GM21825 (cell line): ENCODE measurements at regions not wholly inside any gene's neighbourhood (a gene's known extent, or its start where the extent isn't known, plus 50 kb on each side); places are given as distances from the start of the nearest gene placed in this dataset.
"Not testable (repeated sequence)": the region's sequence is repeated elsewhere in the genome, so short reads cannot be mapped to it uniquely, and the experiment has no call there.

Source experiments
- ATAC-seq: cut with Tn5 transposase; IDR thresholded peaks from one replicate; pipeline ENCODE4 v1.9.1; 2021; ENCODE audit warnings: mild to moderate bottlenecking, moderate library complexity; ENCODE audit not compliant: unreplicated experiment

DNA sequence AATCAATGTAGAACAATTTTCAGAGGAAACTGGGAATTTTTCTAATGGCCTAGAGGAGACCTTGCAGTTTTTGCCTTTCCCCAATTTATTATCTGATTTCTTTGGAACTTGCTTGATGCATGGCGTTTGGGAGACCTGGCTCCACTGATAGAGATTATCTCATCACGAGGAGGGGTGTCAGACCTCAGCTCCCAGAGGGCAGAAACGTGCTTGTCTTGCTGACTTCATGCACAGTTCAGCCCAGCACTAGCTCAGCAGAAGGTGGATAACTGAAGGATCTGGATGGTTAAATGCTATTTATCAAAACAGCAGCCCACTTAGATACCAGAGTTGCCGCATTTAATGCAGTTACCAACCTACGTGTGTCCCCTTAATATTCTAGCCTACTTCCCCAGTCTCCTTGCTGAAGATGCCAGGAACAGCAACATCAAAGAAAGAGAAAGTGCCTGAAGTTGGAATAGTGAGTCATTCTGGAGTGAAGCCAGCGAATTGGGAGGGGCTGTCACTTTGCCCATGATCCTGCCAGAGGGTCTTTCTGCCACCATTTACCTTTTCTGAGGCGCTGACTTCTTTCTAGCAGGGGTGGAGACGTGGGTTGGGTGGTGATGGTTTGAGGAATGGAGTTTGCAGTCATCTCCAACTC lies 133.5 kb upstream of the CADM1 start:
- ATAC-seq: no peak

DNA sequence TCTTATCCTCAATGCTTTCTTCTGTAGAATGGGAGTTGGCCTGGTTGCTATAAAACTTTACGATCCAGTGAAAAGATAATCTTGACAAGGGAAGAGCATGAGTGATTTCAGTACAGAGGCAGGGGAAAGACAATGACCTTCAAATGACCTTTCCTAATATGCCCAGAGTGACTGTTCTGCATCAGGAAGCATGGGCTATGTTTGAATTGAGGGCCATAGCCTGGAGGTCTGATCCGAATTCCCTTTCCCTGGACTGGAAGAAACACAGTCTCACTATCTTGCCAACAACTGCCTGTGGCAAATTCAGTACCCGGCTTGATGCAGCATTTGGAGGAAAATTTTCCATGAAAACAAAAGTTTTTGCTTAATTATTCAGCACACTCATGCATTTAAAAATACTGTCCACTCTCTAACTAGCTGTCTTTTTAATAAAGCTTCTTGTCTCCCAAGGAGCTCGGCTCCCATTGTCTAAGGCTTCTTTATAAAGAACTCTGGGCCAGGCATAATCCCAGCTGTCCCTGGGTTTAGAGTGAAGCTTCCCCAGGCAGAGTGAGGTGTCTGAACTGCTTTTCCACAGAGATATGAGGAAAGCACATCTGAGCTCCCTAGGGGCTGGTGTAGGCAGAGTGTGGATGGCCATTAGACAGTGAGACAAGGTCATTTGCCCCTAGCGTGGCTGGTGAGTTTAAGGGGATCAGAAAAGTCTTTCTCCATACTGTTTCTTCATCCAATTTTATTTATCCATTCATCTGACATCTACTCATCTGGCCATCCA lies 132.7 kb upstream of the CADM1 start:
- no peak for ATAC-seq

DNA sequence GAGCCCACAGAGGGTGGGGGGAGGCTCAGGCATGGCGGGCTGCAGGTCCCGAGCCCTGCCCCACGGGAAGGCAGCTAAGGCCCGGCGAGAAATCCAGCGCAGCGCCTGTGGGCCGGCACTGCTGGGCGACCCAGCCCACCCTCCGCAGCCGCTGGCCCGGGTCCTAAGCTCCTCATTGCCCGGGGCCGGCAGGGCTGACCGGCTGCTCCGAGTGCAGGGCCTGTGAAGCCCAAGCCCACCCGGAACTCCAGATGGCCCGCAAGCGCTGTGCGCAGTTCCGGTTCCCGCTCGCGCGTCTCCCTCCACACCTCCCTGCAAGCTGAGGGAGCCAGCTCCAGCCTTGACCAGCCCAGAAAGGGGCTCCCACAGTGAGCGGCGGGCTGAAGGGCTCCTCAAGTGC lies 129.8 kb upstream of the CADM1 start:
- not testable (repeated sequence) for ATAC-seq

DNA sequence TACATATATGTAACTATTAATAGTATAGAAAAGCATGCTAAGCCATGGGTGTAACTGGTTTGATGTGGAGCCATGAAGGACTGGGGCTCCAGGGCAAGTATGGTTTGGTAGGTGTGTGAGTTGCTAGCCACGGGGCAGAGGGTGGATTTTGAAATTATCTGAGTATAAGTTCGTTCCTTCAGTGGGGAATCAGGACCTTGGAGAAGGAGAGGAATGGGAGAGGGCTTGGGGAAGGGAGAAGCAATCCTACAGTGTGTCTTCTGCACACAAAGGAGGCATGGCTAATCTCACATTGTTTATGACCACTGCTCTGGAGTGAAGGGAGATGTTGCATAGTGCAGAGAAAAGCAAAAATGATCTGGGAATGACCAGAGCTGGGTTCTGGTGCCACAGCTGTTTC lies 127.8 kb upstream of the CADM1 start:
- ATAC-seq: no peak

DNA sequence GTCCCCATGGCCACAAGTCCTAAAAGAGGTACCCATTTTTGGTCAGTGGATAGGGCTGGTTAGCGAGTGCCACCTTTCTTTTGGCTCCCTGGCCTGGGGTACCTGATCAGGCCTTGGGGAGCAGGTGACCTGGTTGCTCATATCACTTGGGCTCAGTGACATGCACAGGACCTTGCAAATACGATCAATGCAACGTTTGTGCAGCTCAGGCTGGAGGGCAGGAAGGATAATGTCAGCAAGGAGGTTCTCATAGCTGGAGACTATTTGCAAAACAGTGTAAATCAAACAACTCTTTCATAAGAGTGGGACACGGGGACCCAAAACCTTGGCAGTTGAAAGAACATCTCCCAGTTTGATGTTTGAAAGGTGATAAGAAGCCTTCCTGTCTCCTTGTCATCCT lies 127.4 kb upstream of the CADM1 start:
- no peak for ATAC-seq

DNA sequence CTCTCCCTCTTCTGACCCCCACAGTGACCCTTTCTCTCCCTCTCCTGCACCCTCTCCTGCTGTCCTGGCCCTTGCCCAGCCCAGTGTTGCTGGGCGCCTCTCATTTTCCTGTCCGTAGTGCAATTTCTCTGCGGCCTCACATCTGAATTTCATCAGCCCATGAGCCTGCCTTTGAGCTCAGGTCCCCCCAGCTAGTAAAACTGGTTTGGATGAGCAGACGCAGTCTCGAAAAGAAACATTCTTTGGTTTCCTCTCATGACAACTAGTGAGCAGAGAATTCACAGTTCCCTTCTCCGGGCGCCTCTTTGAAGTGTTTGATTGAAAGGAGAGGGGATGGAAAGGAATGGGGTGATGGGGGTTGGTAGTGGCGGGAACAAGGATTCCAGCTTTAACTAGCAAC lies 126.0 kb upstream of the CADM1 start:
- no peak for ATAC-seq

DNA sequence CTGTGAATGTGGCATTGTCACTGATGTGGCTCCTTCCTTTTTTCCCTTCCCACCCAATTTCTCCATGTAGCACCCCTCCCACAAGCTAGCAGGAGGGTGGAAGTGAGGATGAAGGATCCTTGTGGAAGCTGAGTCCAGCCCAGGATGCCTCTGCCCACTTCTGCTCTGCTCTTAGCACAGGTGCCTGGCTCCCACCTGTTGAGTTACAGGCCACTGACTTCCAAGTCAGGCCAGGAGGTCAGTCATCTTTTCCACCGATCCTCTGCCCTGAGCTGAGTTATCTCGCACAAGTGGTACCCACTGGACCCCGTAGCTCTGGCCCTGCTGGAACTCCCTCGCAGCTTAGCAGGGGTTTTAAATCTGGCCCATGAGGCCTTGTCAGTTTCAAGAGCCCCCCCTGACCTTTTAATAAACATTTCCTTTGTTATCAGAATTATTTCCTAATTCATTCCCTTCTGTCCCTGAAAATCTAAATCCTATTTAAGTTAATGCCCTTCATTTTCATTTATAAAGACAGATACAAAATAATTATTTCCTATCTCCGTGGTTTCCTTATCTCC lies 125.3 kb upstream of the CADM1 start:
- ATAC-seq: no peak

DNA sequence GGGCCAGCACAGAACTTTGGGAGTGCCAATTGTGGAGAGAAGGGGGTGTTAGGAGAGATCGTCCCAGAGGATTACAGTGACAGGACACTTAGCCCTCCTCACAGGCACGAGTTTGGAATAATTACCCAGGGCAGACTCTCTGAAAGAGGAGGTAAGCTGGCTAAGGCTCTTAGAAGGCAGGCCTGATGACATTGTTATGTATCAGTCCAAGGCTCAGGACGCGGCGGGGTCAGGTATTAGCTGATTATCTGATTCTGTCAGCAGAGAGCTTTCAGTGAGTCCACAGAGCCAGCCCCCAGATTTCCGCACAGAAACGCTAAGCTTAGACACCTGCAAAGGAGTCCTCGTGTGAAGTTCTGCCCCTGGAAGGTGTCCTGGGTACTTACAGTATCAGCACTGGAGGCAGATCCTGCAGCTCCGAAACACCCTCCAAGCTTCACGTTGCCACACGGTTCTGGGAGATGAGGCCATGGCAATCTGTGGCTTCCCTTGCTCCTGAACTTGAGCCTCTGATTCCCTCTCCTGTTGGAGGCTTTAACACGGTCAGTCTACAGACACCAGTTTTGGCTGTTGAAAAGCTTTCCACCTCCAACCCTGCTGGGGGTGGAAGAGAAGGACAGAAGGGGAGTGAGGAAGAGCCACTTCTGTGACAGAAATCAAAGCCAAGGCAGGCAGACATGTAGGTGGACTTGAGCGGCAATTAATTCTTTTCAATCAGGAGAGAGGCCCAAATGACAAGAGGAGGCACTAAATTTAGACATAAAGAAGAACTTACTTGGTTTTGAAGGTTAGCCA lies 123.6 kb upstream of the CADM1 start:
- ATAC-seq: no peak

DNA sequence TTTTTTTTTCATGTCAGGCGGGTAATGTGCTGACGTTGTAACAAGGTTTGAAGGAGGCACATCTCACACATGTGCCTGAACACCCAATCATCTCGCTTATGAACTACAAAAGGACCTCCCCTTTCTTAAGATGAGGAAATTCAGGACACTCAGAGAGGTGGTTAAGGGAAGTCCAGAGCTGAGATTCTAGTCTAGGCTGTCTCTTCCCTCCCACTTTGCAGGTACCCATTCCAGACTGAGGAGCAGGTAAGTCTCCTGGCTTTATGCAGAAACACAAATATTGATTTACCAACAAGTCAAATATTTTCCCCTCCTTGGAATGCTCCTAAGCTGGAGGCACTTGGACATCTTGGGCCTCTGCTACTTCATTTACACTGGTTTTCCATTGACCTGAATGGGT lies 122.9 kb upstream of the CADM1 start:
- no peak for ATAC-seq

DNA sequence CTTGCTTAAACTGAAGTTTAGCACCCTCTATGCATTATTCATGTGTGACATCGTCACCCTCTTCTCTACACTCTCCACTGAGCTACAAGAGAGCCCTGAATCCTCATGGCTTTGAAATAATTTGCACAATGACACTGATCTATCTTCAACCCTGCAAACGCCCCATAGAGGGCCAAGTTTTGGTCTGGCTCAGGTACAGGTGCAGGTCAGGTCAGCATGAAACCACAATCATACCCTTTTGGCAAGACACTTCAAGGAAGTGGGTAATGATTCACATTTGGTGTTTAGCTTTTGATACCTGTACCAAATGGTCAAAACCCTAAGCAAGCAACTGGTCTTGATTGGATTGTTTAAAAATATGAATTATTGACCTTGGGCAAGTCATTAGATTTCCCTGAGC lies 122.2 kb upstream of the CADM1 start:
- no peak for ATAC-seq

DNA sequence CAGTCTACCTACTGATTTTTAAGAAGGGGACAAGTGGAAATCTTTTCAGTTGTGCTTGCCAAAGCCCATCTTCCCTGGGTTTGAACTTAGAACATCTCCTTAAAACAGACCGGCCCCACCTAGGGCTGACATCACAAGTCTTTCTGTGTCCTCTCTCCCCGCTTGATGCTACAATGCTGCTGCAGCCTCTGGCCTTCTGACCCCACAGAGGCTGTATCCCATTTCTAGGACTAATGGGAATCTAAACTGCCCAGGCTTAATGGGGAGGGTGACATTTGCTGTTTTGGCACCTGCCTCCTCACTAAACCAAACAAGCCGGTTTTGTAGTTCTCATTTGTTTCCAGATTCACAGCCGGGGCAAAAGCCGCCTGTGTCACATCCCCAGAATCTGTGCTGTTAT lies 121.3 kb upstream of the CADM1 start:
- ATAC-seq: no peak

DNA sequence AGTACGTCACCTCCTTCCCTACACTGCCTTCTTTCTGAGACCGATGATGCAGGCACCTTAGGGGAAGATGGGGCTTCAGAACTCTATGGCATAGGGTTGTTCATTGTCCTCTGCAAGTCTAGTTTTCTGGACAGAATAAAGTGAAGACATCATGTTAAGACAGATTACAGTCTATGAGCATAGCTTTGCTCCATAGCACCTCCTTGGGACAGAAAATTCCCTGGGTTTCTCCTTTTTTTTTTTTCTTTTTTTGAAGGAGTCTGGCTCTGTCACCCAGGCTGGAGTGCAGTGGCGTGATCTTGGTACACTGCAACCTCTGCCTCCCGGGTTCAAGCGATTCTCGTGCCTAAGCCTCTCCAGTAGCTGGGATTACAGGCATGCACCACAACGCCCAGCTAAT lies 119.8 kb upstream of the CADM1 start:
- no peak for ATAC-seq

DNA sequence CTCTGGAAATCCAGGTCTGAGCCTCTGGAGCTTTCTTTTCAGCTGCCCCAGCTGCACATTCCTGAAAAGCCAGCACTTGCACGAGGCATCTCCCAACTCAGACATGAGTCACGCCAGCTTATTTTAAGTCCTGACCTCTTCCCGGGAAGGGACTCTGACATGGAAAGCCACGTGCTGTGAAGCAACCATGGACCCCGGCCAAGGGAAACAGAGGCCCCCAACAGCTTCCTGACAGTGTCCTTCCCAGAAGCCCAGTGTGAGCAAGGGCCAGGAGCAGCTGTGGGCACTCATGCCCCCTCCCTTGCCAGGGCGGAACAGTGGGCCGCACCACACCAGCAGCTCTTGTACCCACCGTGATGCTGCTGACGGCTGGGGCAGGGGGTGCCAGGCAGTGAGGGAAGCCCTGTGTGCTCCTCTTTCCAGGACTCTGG lies 118.8 kb upstream of the CADM1 start:
- no peak for ATAC-seq

DNA sequence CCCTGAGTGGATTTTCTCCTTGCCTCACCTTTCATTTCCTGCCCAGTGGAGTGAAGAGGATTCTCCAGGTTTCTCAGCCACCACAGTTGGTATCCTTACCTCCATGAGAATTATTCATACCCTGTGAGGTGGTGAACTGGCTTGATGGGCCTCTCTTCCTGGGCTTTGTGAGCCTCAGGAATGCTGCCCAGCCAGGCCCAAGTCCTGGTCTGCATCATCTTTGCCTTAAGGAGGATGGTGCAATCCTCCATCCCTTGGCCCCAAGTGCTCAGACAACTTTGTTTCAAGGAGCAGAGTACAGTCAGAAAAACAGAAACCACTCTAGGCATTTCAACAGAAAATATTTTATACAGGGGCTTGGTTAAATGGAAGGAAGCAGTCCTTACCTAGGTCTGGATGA lies 114.2 kb upstream of the CADM1 start:
- no peak for ATAC-seq

DNA sequence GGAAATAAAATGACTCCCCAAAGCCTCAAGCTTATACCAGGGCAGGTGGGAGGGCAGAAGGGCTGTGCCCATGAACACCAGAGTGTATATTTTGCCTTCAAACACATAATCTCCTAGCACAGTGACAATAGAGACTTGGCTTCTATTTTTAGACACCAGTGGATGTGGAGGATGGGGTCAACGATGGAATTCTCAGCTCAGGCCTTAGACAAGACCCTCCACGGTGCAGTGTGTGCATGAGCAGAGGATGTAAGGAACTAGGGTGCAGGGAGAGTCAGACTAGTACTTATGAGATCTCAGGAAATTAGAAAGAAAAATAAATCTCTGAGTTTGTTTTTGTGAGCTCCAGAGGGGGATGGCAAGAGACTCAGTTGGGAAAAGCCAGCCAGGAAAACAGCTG lies 113.6 kb upstream of the CADM1 start:
- ATAC-seq: no peak

DNA sequence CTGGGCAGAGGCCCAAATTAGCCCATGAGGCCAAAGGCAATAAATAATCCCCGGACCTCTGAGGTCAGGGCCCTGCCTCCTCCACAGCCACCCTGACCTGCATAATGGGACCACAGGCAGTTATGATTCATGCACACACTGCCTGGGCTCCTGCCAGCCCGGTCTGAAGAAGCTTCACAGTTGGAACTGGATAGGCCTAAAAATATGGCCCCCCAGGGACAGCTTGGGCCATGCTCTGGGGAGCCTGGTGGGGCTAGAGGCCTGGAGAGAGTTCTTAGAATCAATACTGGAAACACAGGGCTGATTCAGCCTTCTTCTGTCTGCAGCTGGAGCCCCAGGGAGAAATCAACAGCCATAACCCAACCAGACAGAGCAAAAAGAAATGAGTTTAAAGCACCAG lies 112.8 kb upstream of the CADM1 start:
- no peak for ATAC-seq

DNA sequence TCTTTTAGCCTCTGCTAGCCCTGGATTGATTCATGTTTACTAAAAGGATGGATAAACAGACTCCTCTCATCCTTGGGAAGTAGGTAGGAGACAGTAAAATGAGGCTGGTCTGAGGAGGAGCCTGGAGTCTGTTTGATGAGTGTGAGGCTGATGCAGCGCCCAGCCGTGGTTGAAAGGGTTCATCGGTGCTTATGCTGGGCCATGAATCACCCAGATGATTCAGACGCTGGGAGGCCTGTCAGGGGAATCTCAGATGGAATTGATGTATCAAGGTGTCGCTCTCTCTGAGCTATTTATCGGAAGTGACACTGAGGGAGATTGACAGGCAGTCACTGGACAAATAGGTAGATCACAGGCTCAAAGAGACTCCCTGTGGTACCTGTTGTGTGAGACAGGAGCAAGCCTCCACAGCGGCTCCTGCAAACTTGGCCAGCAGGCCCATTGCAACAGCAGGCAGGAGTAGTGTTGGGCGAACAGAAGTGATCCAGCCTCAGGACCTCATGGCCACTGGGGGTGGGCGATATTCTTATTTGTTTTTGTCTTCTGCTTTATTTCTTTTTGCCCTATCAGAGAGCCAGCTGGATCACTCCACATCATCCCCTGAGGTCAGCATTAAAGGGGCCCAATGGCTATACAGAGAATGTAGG lies 109.9 kb upstream of the CADM1 start:
- no peak for ATAC-seq

DNA sequence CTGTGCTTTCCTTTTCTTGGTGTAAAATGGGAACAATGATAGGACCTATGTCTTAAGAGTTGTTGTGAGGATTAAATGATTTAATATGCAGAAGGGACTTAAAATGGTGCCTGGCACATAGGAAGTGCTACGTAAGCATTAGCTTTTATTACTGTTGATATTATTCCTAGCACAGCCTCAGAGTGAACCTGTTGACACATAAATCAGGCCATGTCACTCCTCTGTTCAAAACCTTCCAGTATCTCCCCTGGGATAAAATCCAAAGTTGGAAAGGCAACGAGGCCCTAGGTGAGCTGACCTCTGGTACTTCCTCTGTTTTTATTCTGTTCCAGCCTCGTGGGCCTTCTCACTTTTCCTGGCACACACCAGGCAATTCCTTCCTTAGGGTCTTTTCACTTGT lies 108.8 kb upstream of the CADM1 start:
- no peak for ATAC-seq

DNA sequence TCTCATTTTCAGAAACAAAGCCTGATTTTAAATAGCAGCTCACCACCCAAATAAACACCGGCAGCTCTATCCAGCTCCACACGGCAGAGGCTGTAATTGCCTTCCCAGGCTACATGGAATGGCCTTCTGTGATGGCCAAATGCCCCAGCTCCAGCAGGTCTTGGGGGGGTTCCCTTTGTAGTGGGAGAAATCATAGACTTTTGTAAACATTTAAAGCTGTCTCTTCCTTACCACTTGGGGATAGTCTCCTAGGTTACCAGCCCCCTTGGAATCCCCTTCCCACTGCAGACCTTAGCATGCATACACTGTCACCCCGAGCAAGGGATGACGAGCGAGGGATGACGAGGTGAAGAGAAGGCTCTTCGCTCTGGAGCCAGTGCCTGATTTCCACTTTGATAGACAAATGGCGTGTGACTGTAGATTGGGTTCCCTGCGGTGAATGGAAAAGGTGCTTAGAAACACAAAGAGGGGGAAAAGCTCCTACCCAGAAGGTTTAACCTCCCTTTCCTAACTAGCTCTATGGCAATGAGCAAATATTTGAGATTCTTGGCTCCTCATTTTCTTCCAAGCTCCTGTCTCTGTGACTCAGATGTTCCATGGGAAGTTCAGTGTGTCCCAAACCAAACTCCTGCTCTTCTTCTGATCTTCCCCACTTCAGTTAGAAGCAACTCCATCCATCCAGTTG lies 108.0 kb upstream of the CADM1 start:
- ATAC-seq: no peak

DNA sequence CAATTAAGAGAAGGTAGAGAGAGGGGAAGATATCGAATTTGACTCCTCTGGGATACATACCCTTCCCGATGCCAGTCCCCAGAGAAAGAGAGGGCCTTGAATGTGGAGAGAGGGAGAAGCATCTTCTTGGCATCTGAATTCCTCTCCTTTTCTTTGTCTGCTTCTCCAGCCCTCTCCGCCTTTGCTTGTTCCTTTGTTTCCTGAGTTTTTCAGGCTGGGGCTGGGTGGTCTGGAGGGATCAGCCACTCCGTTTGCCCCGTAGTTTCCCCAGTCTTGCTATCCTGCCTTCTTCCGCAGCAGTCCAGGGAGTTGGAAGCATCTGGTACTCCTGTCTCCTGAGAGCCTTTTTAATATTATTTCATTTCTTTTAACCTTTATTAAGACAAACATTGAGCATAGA lies 107.1 kb upstream of the CADM1 start:
- ATAC-seq: no peak

DNA sequence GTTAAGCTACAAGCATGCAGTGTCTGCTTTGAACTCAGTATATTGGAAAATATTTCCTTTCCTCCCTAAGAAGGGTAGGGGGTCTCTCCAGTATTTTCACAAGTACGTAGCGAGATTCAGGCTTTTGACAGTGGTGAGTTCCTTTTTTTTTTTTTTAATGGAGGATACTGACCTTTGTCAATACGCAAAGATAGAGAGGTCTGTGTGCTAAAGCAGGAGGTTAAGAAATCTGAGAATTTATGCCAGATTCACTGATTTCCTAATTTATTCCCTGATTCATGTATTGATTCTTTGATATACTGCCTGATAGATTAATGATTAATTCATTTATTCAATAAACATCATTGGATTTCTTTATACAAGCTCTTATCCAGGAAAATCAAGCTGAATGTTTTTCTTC lies 106.7 kb upstream of the CADM1 start:
- ATAC-seq: no peak
